ENCODE measurements at regions not wholly inside any gene's neighbourhood (a gene's known extent, or its start where the extent isn't known, plus 50 kb on each side); places are given as distances from the start of the nearest gene placed in this dataset.

DNA sequence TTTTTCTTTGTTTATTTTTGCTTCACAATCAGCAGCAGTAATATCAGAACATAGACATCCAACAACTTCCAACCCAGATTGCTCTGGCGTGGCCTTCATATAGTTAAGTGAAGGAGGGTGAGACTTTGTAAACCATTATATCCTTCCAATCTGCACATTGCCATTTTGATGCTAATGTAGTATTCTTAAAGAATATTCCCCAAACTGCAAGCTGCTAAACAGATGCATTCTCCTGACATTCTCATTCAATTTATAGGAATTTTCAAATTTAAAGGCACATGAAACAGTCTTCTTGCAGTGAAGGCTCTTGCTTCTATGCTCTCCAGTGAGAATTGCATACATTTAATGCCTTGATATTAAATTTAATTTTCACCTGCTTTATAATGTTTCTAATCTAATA, 181.2 kb upstream of the EDIL3 start:
- no peaks in the 10 kb centered on the region for H3K9me3 ChIP-seq (replicated peaks; ENCODE audit: insufficient read depth, low read length)
- no peak overlapping the region for H3K27ac ChIP-seq (ENCODE audit: low read length)
- no peaks in the 10 kb centered on the region for H3K4me1 ChIP-seq (ENCODE audit: low read length)
- no peak overlapping the region for H3K4me3 ChIP-seq (ENCODE audit: low read length)
- H4K20me1 ChIP-seq (ENCODE audit: insufficient read depth, low read length), result no peaks in the 10 kb centered on the region
- H3K4me2 ChIP-seq (ENCODE audit: low read depth, low read length), result no peak overlapping the region
- no peaks in the 10 kb centered on the region for H3K36me3 ChIP-seq (replicated peaks; ENCODE audit: insufficient read depth, low read length)
- no peak overlapping the region for H2AFZ ChIP-seq (ENCODE audit: low read length)
- no peaks in the 10 kb centered on the region for H3K79me2 ChIP-seq (ENCODE audit: low read length)
- no peak for DNase-seq
- no peak overlapping the region for H3K9ac ChIP-seq (ENCODE audit: low read length)
- TF ChIP-seq, protein P1, sequence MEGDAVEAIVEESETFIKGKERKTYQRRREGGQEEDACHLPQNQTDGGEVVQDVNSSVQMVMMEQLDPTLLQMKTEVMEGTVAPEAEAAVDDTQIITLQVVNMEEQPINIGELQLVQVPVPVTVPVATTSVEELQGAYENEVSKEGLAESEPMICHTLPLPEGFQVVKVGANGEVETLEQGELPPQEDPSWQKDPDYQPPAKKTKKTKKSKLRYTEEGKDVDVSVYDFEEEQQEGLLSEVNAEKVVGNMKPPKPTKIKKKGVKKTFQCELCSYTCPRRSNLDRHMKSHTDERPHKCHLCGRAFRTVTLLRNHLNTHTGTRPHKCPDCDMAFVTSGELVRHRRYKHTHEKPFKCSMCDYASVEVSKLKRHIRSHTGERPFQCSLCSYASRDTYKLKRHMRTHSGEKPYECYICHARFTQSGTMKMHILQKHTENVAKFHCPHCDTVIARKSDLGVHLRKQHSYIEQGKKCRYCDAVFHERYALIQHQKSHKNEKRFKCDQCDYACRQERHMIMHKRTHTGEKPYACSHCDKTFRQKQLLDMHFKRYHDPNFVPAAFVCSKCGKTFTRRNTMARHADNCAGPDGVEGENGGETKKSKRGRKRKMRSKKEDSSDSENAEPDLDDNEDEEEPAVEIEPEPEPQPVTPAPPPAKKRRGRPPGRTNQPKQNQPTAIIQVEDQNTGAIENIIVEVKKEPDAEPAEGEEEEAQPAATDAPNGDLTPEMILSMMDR (IDR thresholded peaks at IDR 0.05; ENCODE audit: low read length), result no peak
- TF ChIP-seq EZH2phosphoT487 (IDR thresholded peaks at IDR 0.05; ENCODE audit: low read length) (no peak), EZH2 (optimal IDR thresholded peaks at IDR 0.05; ENCODE audit: low read depth, low read length) (no peak)
- no peaks in the 10 kb centered on the region for H3K9me2 ChIP-seq (replicated peaks; ENCODE audit: insufficient read depth, low read length)
- no peaks in the 10 kb centered on the region for H3K27me3 ChIP-seq (replicated peaks; ENCODE audit: insufficient read depth, low read length)
- H3F3A ChIP-seq (ENCODE audit: insufficient read depth, low read length), result no peaks in the 10 kb centered on the region

DNA sequence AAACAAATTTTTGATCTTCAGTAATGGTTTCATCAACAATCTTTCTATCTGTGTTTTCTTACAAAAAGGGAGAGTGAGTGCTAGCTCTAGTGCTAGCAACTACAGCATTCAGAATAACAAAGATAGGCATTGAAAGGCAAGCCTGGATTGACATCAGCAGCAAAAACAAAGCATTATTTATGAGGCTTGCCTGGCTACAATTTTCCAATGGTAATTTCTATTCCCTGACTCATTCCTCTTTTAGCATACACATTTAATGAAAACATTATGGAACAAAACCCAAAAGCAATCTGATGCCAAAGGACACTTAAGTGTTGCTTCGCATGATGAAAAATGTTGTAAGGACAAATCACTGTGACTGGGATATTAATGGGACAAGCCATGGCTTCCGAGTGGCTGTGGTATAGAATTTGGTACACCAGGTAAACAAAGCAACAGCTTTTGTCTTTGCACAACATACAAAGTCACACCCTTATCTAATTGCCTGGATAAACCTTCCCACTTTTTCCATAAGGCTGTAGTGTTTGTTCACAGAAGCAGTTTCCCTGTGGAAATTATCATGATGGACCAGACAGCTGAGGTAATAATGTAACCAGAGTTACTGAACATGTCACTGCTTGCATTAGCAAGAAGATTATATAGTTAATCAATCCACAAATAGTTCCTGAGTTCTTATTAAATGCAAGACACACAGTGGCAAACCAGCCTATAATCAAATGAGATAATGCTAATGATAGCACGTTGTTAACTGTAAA, 179.8 kb upstream of the EDIL3 start:
- Histone ChIP-seq H3K79me2 (ENCODE audit: low read length) (no peaks in the 10 kb centered on the region), H3K9me2 (replicated peaks; ENCODE audit: insufficient read depth, low read length) (no peaks in the 10 kb centered on the region), H3F3A (ENCODE audit: insufficient read depth, low read length) (no peaks in the 10 kb centered on the region), H3K9ac (ENCODE audit: low read length) (no peak overlapping the region), H3K36me3 (replicated peaks; ENCODE audit: insufficient read depth, low read length) (no peaks in the 10 kb centered on the region), H3K4me2 (ENCODE audit: low read depth, low read length) (no peak overlapping the region), H3K4me3 (ENCODE audit: low read length) (no peak overlapping the region), H2AFZ (ENCODE audit: low read length) (no peak overlapping the region), H3K4me1 (ENCODE audit: low read length) (no peaks in the 10 kb centered on the region), H3K27ac (ENCODE audit: low read length) (no peak overlapping the region), H3K27me3 (replicated peaks; ENCODE audit: insufficient read depth, low read length) (no peaks in the 10 kb centered on the region), H4K20me1 (ENCODE audit: insufficient read depth, low read length) (no peaks in the 10 kb centered on the region), H3K9me3 (replicated peaks; ENCODE audit: insufficient read depth, low read length) (no peaks in the 10 kb centered on the region)
- no peak for DNase-seq
- TF ChIP-seq, protein P1 (IDR thresholded peaks at IDR 0.05; ENCODE audit: low read length), result no peak
- TF ChIP-seq EZH2 (optimal IDR thresholded peaks at IDR 0.05; ENCODE audit: low read depth, low read length) (no peak), EZH2phosphoT487 (IDR thresholded peaks at IDR 0.05; ENCODE audit: low read length) (no peak)

DNA sequence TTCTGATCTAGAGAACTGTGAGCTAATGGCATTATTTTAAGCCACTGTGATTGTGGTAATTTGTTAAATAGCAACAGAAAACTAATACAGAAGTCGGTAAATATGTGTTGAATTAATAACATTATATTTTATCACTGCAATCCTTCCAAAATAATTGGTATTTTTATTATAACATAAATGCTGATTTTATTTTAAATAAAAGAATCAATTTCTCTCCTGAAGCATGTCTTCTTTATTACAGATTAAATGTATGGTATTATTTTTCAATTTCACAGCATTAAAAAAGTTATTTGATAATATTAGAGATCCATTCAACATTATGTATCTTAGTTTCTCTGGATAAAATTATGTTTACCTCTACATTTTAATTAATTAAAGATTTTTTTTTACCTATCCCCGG, 165.5 kb upstream of the EDIL3 start:
- Histone ChIP-seq H3K9ac (ENCODE audit: low read length) (no peak overlapping the region), H4K20me1 (ENCODE audit: insufficient read depth, low read length) (no peaks in the 10 kb centered on the region), H3K9me3 (replicated peaks; ENCODE audit: insufficient read depth, low read length) (no peaks in the 10 kb centered on the region), H3K4me1 (ENCODE audit: low read length) (no peaks in the 10 kb centered on the region), H3K4me2 (ENCODE audit: low read depth, low read length) (no peak overlapping the region), H3K27me3 (replicated peaks; ENCODE audit: insufficient read depth, low read length) (no peaks in the 10 kb centered on the region), H3F3A (ENCODE audit: insufficient read depth, low read length) (no peaks in the 10 kb centered on the region), H3K27ac (ENCODE audit: low read length) (no peak overlapping the region), H3K4me3 (ENCODE audit: low read length) (no peak overlapping the region), H3K9me2 (replicated peaks; ENCODE audit: insufficient read depth, low read length) (no peaks in the 10 kb centered on the region), H2AFZ (ENCODE audit: low read length) (no peak overlapping the region), H3K79me2 (ENCODE audit: low read length) (no peaks in the 10 kb centered on the region), H3K36me3 (replicated peaks; ENCODE audit: insufficient read depth, low read length) (no peaks in the 10 kb centered on the region)
- DNase-seq, result no peak
- TF ChIP-seq EZH2 (optimal IDR thresholded peaks at IDR 0.05; ENCODE audit: low read depth, low read length) (no peak), EZH2phosphoT487 (IDR thresholded peaks at IDR 0.05; ENCODE audit: low read length) (no peak)
- TF ChIP-seq, protein P1 (IDR thresholded peaks at IDR 0.05; ENCODE audit: low read length), result no peak
